HCT116 (cell line): ENCODE measurements at regions not wholly inside any gene's neighbourhood (a gene's known extent, or its start where the extent isn't known, plus 50 kb on each side); places are given as distances from the start of the nearest gene placed in this dataset.

ENCODE experiments used
- ATAC-seq: fragments of 200-7000 bp; cut with Tn5 transposase; 2 replicates; pipeline ENCODE4 v1.9.1; 2020; ENCODE audit warnings: mild to moderate bottlenecking, moderate library complexity
- BruUV-seq: library from RNA; stranded (reverse); fragments of 400-500 nt; replicated peaks from 2 replicates; lab custom pipeline; 2021; lab: Mats Ljungman, UMichigan
- CTCF ChIA-PET: fragments of 300-600 bp; sonication (Branson Sonifier 250); formaldehyde crosslinking; loops from one replicate; lab custom pipeline; 2021; ENCODE audit warnings: antibody characterized with exemption; lab: Charles Lee
- POLR2A ChIA-PET: fragments of 300-600, 350-600 bp; sonication (Branson Sonifier 250); formaldehyde crosslinking; loops from one replicate; lab custom pipeline; 2021; ENCODE audit warnings: antibody characterized with exemption; lab: Charles Lee
- RAD21 ChIA-PET, 2 experiments: fragments of 300-600 bp; sonication (Branson Sonifier 250); formaldehyde crosslinking; loops; one replicate each; lab custom pipeline; 2023; ENCODE audit warnings: low total read pairs in 2 of 2; ENCODE audit not compliant: uncharacterized antibody in 2 of 2, unreplicated experiment in 2 of 2, low non-redundant PET in 1 of 2; lab: Charles Lee
- DNase-seq: peaks from one replicate; pipeline ENCODE4 v3.0.0-alpha.2; 2010; ENCODE audit warnings: low read depth, low spot score
- H2AFZ ChIP-seq: fragments of 200-600 bp; shearing (Covaris generic), sonication (generic); 2 replicates; pipeline ENCODE4 v1.6.1; 2017; ENCODE audit warnings: low read depth, mixed run types, mixed read lengths, antibody characterized with exemption, low read length; ENCODE audit not compliant: poor library complexity, severe bottlenecking
- H3K27ac ChIP-seq: 2 replicates; pipeline ENCODE4 v1.5.1; 2012; ENCODE audit warnings: low read depth, low read length
- H3K27me3 ChIP-seq: fragments of 200-600 bp; sonication (generic); 2 replicates; pipeline ENCODE4 v1.6.1; 2016; ENCODE audit warnings: mixed run types, low read length, mixed read lengths; ENCODE audit not compliant: insufficient read depth
- H3K36me3 ChIP-seq, 2 experiments: fragments of 200-500 bp in 1 of 2; fragments of 200-600 bp in 1 of 2; sonication (Bioruptor generic) in 1 of 2; sonication (generic) in 1 of 2; 2 replicates each; pipeline versions ENCODE4 v1.5.1 to v1.6.1; 2014 to 2016; ENCODE audit warnings: low read length in 2 of 2, inconsistent platforms in 1 of 2, mixed read lengths in 1 of 2, mixed run types in 1 of 2; ENCODE audit not compliant: insufficient read depth in 2 of 2, control insufficient read depth in 1 of 2
- H3K4me1 ChIP-seq, 2 experiments: fragments of 200-600 bp in 1 of 2; sonication (generic) in 1 of 2; 2 replicates each; pipeline versions ENCODE4 v1.5.1 to v1.6.1; 2012 to 2017; ENCODE audit warnings: low read length in 2 of 2, inconsistent platforms in 1 of 2, mild to moderate bottlenecking in 1 of 2, mixed read lengths in 1 of 2, mixed run types in 1 of 2, moderate library complexity in 1 of 2; ENCODE audit not compliant: insufficient read depth in 2 of 2, control insufficient read depth in 1 of 2
- H3K4me2 ChIP-seq: fragments of 200-600 bp; sonication (generic); 2 replicates; pipeline ENCODE4 v1.6.1; 2017; ENCODE audit warnings: mixed run types, low read length, mixed read lengths
- H3K4me3 ChIP-seq, 2 experiments: fragments of 200-600 bp in 1 of 2; sonication (generic) in 1 of 2; replicated peaks in 1 of 2; 2 replicates each; pipeline ENCODE4 v1.5.1; 2011 to 2016; ENCODE audit warnings: low read length in 2 of 2, control low read depth in 1 of 2, low read depth in 1 of 2, mild to moderate bottlenecking in 1 of 2, mixed read lengths in 1 of 2, mixed run types in 1 of 2
- H3K79me2 ChIP-seq: fragments of 200-600 bp; sonication (generic); 2 replicates; pipeline ENCODE4 v1.6.1; 2017; ENCODE audit warnings: mild to moderate bottlenecking, mixed run types, low read length, moderate library complexity, mixed read lengths; ENCODE audit not compliant: insufficient read depth
- H3K9ac ChIP-seq: fragments of 200-600 bp; sonication (generic); 2 replicates; pipeline ENCODE4 v1.6.1; 2016; ENCODE audit warnings: low read length, mixed read lengths
- H3K9me2 ChIP-seq: fragments of 200-600 bp; sonication (generic), shearing (Covaris generic); 2 replicates; pipeline ENCODE4 v1.6.1; 2017; ENCODE audit warnings: mixed run types, mild to moderate bottlenecking, moderate library complexity; ENCODE audit not compliant: insufficient read depth
- H3K9me3 ChIP-seq, 2 experiments: fragments of 200-500 bp in 1 of 2; fragments of 200-600 bp in 1 of 2; sonication (Bioruptor generic) in 1 of 2; sonication (generic) in 1 of 2; 2 replicates each; pipeline ENCODE4 v1.6.1; 2014 to 2017; ENCODE audit warnings: low read length in 2 of 2, mixed read lengths in 2 of 2, inconsistent platforms in 1 of 2, low read depth in 1 of 2, mild to moderate bottlenecking in 1 of 2, mixed run types in 1 of 2, moderate library complexity in 1 of 2; ENCODE audit not compliant: control insufficient read depth in 1 of 2, insufficient read depth in 1 of 2
- H4K20me1 ChIP-seq: fragments of 200-600 bp; sonication (generic), shearing (Covaris generic); 2 replicates; pipeline ENCODE4 v1.6.1; 2017; ENCODE audit warnings: mixed run types, mild to moderate bottlenecking, moderate library complexity; ENCODE audit not compliant: insufficient read depth
- CBX3 ChIP-seq: IDR thresholded peaks from 2 replicates; pipeline ENCODE4 v1.6.1; 2012; ENCODE audit warnings: low read depth
- CEBPB ChIP-seq: IDR thresholded peaks from 2 replicates; pipeline ENCODE4 v1.6.1; 2012; ENCODE audit warnings: low read depth
- CTCF ChIP-seq, 3 experiments: fragments of 200-600 bp in 1 of 3; sonication (generic) in 1 of 3; IDR thresholded peaks in 2 of 3; conservative IDR thresholded peaks in 1 of 3; 2 replicates each; pipeline ENCODE4 v1.5.1; 2012 to 2017; ENCODE audit warnings: low read depth in 2 of 3, low read length in 2 of 3, antibody characterized with exemption in 1 of 3, borderline replicate concordance in 1 of 3, control low read depth in 1 of 3, mild to moderate bottlenecking in 1 of 3, mixed read lengths in 1 of 3, mixed run types in 1 of 3, moderate library complexity in 1 of 3; ENCODE audit not compliant: insufficient read depth in 1 of 3
- EGR1 ChIP-seq: IDR thresholded peaks from 2 replicates; pipeline ENCODE4 v1.6.1; 2012; ENCODE audit warnings: low read depth
- ELF1 ChIP-seq: IDR thresholded peaks from 2 replicates; pipeline ENCODE4 v1.6.1; 2012; ENCODE audit warnings: low read depth, borderline replicate concordance
- EZH2phosphoT487 ChIP-seq: fragments of 200-600 bp; IDR thresholded peaks from 2 replicates; pipeline ENCODE4 v1.6.1; 2018; ENCODE audit warnings: antibody characterized with exemption, borderline replicate concordance
- FOSL1 ChIP-seq: IDR thresholded peaks from 2 replicates; pipeline ENCODE4 v1.6.1; 2012; ENCODE audit warnings: low read depth
- POLR2AphosphoS5 ChIP-seq: IDR thresholded peaks from 2 replicates; pipeline ENCODE4 v1.6.1; 2011; ENCODE audit warnings: mild to moderate bottlenecking, low read depth, low read length, moderate library complexity
- RAD21 ChIP-seq: IDR thresholded peaks from 2 replicates; pipeline ENCODE4 v1.6.1; 2012; ENCODE audit warnings: low read depth, mild to moderate bottlenecking
- REST ChIP-seq: IDR thresholded peaks from 2 replicates; pipeline ENCODE4 v1.6.1; 2012; ENCODE audit warnings: low read depth
- SIN3A ChIP-seq: IDR thresholded peaks from 2 replicates; pipeline ENCODE4 v1.6.1; 2012; ENCODE audit warnings: low read depth
- SRF ChIP-seq: IDR thresholded peaks from 2 replicates; pipeline ENCODE4 v1.6.1; 2012; ENCODE audit warnings: low read depth
- TCF7L2 ChIP-seq: IDR thresholded peaks from 2 replicates; pipeline ENCODE4 v1.7.0; 2011; ENCODE audit warnings: borderline replicate concordance, inconsistent platforms; ENCODE audit not compliant: insufficient read depth, insufficient read length; ENCODE audit errors: extremely low read depth
- ZBTB33 ChIP-seq: IDR thresholded peaks from 2 replicates; pipeline ENCODE4 v1.6.1; 2011; ENCODE audit warnings: mild to moderate bottlenecking, low read length, moderate library complexity; ENCODE audit not compliant: insufficient replicate concordance; ENCODE audit errors: extremely low read depth
- ZFX ChIP-seq: fragments of 450-650 bp; IDR thresholded peaks from 2 replicates; pipeline ENCODE4 v1.6.1; 2017
- intact Hi-C: fragments of 100-400 bp; cut with micrococcal nuclease; formaldehyde crosslinking; loops from 2 replicates; pipeline ENCODE4 v1.10.0; 2022

GRCh38 chr9:13956107-13956506 is 357.8 kb downstream of the NFIB start (continued):
- TF ChIP-seq ZBTB33 (no peak), ELF1 (no peak), SRF (no peak)

- Histone ChIP-seq H3K27ac (no peak overlapping the region), H3K4me1 (no peaks in the 10 kb centered on the region), H3K9ac (no peak overlapping the region), H4K20me1 (no peaks in the 10 kb centered on the region), H3K79me2 (no peaks in the 10 kb centered on the region), H3K4me2 (no peak overlapping the region), H3K27me3 (no peaks in the 10 kb centered on the region), H3K9me3 (no peaks in the 10 kb centered on the region; a peak in 1 of 4 replicates), H3K4me3 (no peak overlapping the region), H3K9me2 (no peaks in the 10 kb centered on the region), H3K36me3 (no peaks in the 10 kb centered on the region), H2AFZ (no peak overlapping the region)
- CTCF ChIA-PET, result no interaction called here
- BruUV-seq, result no TSS peak
- intact Hi-C loops, result no loop called here
- ATAC-seq (no peak), DNase-seq (no peak)
- TF ChIP-seq RAD21, result no peak
- no peak for TF ChIP-seq REST
- no peak for TF ChIP-seq EGR1
- TF ChIP-seq SIN3A, result no peak
- TF ChIP-seq ELF1, result no peak
- no peak for TF ChIP-seq POLR2AphosphoS5
- no peak for TF ChIP-seq TCF7L2
- no peak for TF ChIP-seq CEBPB
- TF ChIP-seq EZH2phosphoT487, result no peak
- no peak for TF ChIP-seq CBX3
- TF ChIP-seq SRF, result no peak
- no peak for TF ChIP-seq ZFX
- TF ChIP-seq FOSL1, result no peak
- TF ChIP-seq CTCF (IDR thresholded peaks at IDR 0.05 in 2 of 3, conservative IDR thresholded peaks at IDR 0.05 in 1 of 3; ENCODE audit: borderline replicate concordance in 1 of 3, insufficient read depth in 1 of 3, low read depth in 2 of 3, low read length in 2 of 3), result no peak
- RAD21 ChIA-PET, result no interaction called here
- POLR2A ChIA-PET, result no interaction called here
Observed at GRCh38 chr9:13952906-13953305, 361.0 kb downstream of the NFIB start.
